ENCODE measurements at regions not wholly inside any gene's neighbourhood (a gene's known extent, or its start where the extent isn't known, plus 50 kb on each side); places are given as distances from the start of the nearest gene placed in this dataset.
A peak's percentile ranks its signal among the peaks of the same experiment; 100 is the strongest.

DNA sequence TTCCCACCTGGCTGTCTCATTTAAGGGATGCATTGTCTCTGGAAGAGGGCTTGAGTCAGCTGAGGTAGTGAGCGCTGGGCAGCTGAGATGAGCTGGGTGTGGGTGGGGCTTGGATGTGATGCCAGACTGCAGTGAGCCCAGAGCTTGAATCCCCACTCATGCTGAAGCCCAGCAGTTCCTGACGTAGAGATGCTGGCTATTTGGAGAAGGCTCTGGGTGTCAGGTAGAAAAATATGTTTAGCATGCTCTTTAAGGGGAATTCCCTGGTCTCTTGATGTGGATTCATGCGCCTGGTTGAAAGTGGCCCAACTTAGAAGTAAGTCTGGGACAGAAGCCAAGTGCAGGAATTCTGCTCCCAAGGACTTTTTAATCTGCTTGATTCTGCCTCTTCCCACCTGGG lies 241.5 kb upstream of the IGFBP3 start:
- peaks cover 0 to 5% (median 4%) of the 10 kb centered on the region in 5 donors for H3K4me1 ChIP-seq (ENCODE audit: control insufficient read depth in 5 of 5, insufficient read depth in 5 of 5, low read length in 5 of 5)
- H3K36me3 ChIP-seq (ENCODE audit: control insufficient read depth in 5 of 5, insufficient read depth in 5 of 5, low read length in 5 of 5), result no peaks in the 10 kb centered on the region
- no peak overlapping the region for H3K4me3 ChIP-seq (ENCODE audit: low read depth in 1 of 5, low read length in 5 of 5)
- H3K9me3 ChIP-seq (ENCODE audit: control insufficient read depth in 5 of 5, low read length in 5 of 5), result no peaks in the 10 kb centered on the region
- no peak overlapping the region for H3K27ac ChIP-seq (ENCODE audit: low read depth, low read length)
- H3K27me3 ChIP-seq (ENCODE audit: control insufficient read depth in 5 of 5, insufficient read depth in 4 of 5, low read length in 5 of 5), result no peaks in the 10 kb centered on the region
- no peak overlapping the region for H3K9ac ChIP-seq (ENCODE audit: low read length in 5 of 5)

DNA sequence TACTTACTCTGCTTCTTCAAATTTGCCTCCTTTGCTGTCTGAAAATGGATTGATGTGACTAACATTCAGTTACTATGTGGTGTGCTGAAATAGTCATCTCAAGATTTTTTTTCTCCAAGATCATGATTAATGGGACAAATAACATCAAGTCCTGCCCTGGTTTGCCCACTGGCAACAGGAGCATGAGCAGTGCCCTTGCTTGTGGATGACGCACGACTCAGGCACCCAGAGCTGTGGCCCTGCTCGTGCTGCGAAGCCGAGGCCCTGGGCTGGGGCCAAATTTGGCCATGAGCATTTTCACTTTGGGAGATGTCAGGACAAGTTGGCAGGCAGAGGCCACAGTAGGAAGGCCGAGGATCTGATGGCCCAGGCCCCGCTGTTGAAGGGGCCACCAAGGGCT lies 239.8 kb upstream of the IGFBP3 start:
- H3K9ac ChIP-seq (ENCODE audit: low read length in 5 of 5), result no peak overlapping the region
- H3K27me3 ChIP-seq (ENCODE audit: control insufficient read depth in 5 of 5, insufficient read depth in 4 of 5, low read length in 5 of 5), result no peaks in the 10 kb centered on the region
- peaks cover 3 to 22% (median 18%) of the 10 kb centered on the region in 5 donors for H3K4me1 ChIP-seq (ENCODE audit: control insufficient read depth in 5 of 5, insufficient read depth in 5 of 5, low read length in 5 of 5)
- H3K4me3 ChIP-seq (ENCODE audit: low read depth in 1 of 5, low read length in 5 of 5), result no peak overlapping the region
- no peaks in the 10 kb centered on the region for H3K9me3 ChIP-seq (ENCODE audit: control insufficient read depth in 5 of 5, low read length in 5 of 5)
- no peaks in the 10 kb centered on the region for H3K36me3 ChIP-seq (ENCODE audit: control insufficient read depth in 5 of 5, insufficient read depth in 5 of 5, low read length in 5 of 5)
- H3K27ac ChIP-seq (ENCODE audit: low read depth, low read length), result no peak overlapping the region

DNA sequence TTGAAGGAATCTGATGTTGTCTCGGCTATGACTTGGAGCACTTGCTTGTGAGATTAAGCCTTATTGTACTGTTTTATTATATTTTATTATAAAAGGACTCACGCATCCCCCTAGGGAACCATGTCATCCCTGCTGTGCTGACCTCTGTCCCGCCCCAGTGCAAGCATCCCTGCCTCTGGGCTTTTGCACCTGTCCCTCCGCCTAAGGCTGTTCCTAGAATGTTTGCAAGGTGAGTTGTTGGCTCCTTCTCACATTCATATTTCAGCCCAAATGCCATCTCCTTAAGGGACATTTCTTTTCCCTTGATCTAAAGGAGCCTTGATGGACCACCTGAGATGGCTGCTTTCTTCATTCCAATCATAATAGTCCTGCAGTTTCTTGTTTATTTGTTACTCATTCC lies 236.9 kb upstream of the IGFBP3 start:
- Histone ChIP-seq H3K4me3 (ENCODE audit: low read depth in 1 of 5, low read length in 5 of 5) (no peak overlapping the region), H3K27ac (ENCODE audit: low read depth, low read length) (no peak overlapping the region), H3K36me3 (ENCODE audit: control insufficient read depth in 5 of 5, insufficient read depth in 5 of 5, low read length in 5 of 5) (no peaks in the 10 kb centered on the region), H3K9ac (ENCODE audit: low read length in 5 of 5) (no peak overlapping the region), H3K9me3 (ENCODE audit: control insufficient read depth in 5 of 5, low read length in 5 of 5) (no peaks in the 10 kb centered on the region), H3K27me3 (ENCODE audit: control insufficient read depth in 5 of 5, insufficient read depth in 4 of 5, low read length in 5 of 5) (no peaks in the 10 kb centered on the region), H3K4me1 (ENCODE audit: control insufficient read depth in 5 of 5, insufficient read depth in 5 of 5, low read length in 5 of 5) (peaks cover 3 to 45% (median 39%) of the 10 kb centered on the region in 5 donors)

DNA sequence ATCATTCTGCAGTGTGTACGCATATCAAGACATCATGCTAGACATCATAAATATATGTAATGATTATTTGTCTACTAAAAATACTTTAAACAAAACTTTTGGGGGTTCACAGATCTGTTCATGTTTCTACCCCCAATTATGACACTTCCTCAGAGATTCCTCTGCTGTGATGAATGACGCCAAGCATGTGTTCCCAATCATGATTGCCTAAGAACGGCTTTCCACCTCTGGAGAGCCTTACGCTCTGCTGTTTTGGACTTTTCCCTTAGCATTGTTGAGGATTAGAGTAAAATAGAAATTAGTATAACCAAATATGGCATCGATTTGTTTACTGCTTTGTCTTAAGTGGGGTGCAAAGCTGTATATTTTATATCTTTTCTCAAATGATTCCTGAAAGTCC lies 236.3 kb upstream of the IGFBP3 start:
- H3K27me3 ChIP-seq (ENCODE audit: control insufficient read depth in 5 of 5, insufficient read depth in 4 of 5, low read length in 5 of 5), result no peaks in the 10 kb centered on the region
- H3K27ac ChIP-seq (ENCODE audit: low read depth, low read length), result no peak overlapping the region
- no peaks in the 10 kb centered on the region for H3K36me3 ChIP-seq (ENCODE audit: control insufficient read depth in 5 of 5, insufficient read depth in 5 of 5, low read length in 5 of 5)

DNA sequence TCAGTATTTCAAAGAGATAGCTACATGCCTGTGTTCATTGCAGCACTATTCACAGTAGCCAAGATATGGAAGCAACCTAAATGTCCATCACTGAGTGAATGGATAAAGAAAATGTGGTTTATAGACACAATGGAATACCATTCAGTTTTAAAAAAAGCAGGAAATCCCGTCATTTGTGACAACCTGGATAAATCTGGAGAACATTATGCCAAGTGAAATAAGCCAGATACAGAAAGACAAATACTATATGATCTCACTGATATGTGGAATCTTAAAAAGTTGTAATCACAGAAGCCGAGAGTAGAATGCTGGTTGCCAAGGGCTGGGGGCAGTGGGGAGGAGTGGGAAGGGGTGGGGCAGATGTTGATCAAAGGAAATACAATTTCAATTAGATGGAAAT lies 235.8 kb upstream of the IGFBP3 start:
- H3K27ac ChIP-seq (ENCODE audit: low read depth, low read length), result no peak overlapping the region
- H3K27me3 ChIP-seq (ENCODE audit: control insufficient read depth in 5 of 5, insufficient read depth in 4 of 5, low read length in 5 of 5), result no peaks in the 10 kb centered on the region

More for the DNA sequence above, 236.3 kb upstream of the IGFBP3 start:
- Histone ChIP-seq H3K9me3 (ENCODE audit: control insufficient read depth in 5 of 5, low read length in 5 of 5) (no peaks in the 10 kb centered on the region), H3K9ac (ENCODE audit: low read length in 5 of 5) (no peak overlapping the region), H3K4me1 (ENCODE audit: control insufficient read depth in 5 of 5, insufficient read depth in 5 of 5, low read length in 5 of 5) (peaks cover 3 to 45% (median 39%) of the 10 kb centered on the region in 5 donors), H3K4me3 (ENCODE audit: low read depth in 1 of 5, low read length in 5 of 5) (no peak overlapping the region)

DNA sequence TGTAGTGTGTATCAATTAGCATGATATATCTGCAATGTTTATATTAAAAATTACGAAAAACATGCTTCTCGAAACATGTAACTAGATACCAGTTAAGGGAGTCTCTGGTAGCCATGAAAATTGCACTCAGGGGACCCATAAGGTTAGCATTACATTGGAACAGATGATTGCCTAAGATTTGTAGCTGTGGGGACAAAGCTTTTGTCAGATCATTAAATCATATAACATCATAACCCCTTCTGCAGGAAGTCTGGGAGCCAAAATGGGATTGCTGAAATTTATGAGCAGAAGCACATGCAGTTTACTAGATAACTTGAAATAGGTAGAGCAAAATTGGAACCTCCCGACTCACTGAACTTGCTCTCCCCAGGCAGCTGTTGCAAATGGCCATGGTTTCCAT lies 235.0 kb upstream of the IGFBP3 start:
- no peaks in the 10 kb centered on the region for H3K9me3 ChIP-seq (ENCODE audit: control insufficient read depth in 5 of 5, low read length in 5 of 5)
- no peak overlapping the region for H3K27ac ChIP-seq (ENCODE audit: low read depth, low read length)
- H3K9ac ChIP-seq (ENCODE audit: low read length in 5 of 5), result no peak overlapping the region
- H3K4me1 ChIP-seq (ENCODE audit: control insufficient read depth in 5 of 5, insufficient read depth in 5 of 5, low read length in 5 of 5), result peaks cover 3 to 45% (median 39%) of the 10 kb centered on the region in 5 donors
- H3K4me3 ChIP-seq (ENCODE audit: low read depth in 1 of 5, low read length in 5 of 5), result no peak overlapping the region
- no peaks in the 10 kb centered on the region for H3K36me3 ChIP-seq (ENCODE audit: control insufficient read depth in 5 of 5, insufficient read depth in 5 of 5, low read length in 5 of 5)
- no peaks in the 10 kb centered on the region for H3K27me3 ChIP-seq (ENCODE audit: control insufficient read depth in 5 of 5, insufficient read depth in 4 of 5, low read length in 5 of 5)

More for the DNA sequence above, 235.8 kb upstream of the IGFBP3 start:
- Histone ChIP-seq H3K9ac (ENCODE audit: low read length in 5 of 5) (no peak overlapping the region), H3K36me3 (ENCODE audit: control insufficient read depth in 5 of 5, insufficient read depth in 5 of 5, low read length in 5 of 5) (no peaks in the 10 kb centered on the region), H3K9me3 (ENCODE audit: control insufficient read depth in 5 of 5, low read length in 5 of 5) (no peaks in the 10 kb centered on the region), H3K4me3 (ENCODE audit: low read depth in 1 of 5, low read length in 5 of 5) (no peak overlapping the region), H3K4me1 (ENCODE audit: control insufficient read depth in 5 of 5, insufficient read depth in 5 of 5, low read length in 5 of 5) (peaks cover 3 to 45% (median 39%) of the 10 kb centered on the region in 5 donors)

DNA sequence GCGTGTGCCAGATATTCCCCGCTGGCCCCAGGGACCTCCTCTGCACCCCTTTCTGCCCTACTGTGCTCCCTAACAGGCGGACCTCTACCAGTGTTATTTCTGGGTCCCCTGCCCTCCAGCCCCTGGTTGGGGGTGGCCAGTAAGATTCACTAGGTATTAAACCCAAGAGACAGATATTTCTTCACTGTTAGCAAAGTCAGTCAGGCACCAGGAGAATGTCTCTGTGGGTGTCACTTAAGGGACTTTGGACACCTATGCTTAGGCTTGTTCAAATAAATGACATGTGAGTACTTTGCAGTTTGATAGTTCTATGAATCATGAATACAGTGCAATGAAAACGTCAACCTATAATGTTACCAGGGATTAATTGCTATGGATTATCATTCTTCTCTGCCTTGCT lies 234.3 kb upstream of the IGFBP3 start:
- Histone ChIP-seq H3K4me1 (ENCODE audit: control insufficient read depth in 5 of 5, insufficient read depth in 5 of 5, low read length in 5 of 5) (peaks cover 3 to 45% (median 39%) of the 10 kb centered on the region in 5 donors), H3K36me3 (ENCODE audit: control insufficient read depth in 5 of 5, insufficient read depth in 5 of 5, low read length in 5 of 5) (no peaks in the 10 kb centered on the region), H3K9ac (ENCODE audit: low read length in 5 of 5) (no peak overlapping the region), H3K27me3 (ENCODE audit: control insufficient read depth in 5 of 5, insufficient read depth in 4 of 5, low read length in 5 of 5) (no peaks in the 10 kb centered on the region), H3K4me3 (ENCODE audit: low read depth in 1 of 5, low read length in 5 of 5) (no peak overlapping the region), H3K27ac (ENCODE audit: low read depth, low read length) (no peak overlapping the region), H3K9me3 (ENCODE audit: control insufficient read depth in 5 of 5, low read length in 5 of 5) (no peaks in the 10 kb centered on the region)

DNA sequence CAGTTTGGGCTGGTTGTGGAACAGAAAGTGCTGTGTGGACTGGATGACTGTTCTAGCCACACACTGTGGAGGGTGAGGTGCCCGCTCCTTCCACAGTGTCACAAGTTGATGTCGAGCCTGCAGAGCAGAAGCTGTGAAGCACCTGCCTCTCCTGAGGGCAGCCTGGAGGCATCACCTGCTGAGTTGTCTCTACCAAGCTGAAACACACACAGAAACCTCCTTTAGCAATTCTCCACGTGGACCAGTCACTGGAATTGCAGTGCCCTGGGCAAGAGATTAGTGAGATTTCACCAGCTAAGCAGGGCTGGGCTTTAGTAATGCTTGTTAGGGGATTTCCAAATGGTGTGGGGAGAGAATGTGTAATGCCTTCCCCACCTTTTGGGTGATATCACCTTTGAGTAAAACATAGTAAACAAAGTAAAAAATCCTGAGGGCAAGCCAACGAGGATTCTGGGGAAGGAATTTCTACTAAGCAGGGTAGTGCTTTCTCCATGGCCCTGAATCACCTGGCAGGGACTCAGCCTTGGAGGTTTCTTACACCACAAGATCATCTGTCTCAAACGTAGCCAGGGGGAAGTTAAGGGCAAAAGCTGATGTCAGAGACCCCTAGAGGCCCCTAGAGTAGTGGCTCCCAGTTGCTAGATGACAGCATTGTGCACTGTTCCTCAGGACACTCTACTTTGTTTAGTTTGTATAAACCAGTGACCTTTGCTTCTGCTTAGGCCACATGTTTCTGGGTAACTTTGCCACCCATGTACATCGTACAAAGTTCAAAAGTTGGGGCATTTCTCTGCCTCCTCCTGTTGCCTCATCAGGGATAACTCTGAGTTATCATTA lies 233.1 kb upstream of the IGFBP3 start:
- Histone ChIP-seq H3K4me1 (ENCODE audit: control insufficient read depth in 5 of 5, insufficient read depth in 5 of 5, low read length in 5 of 5) (peaks cover 3 to 45% (median 39%) of the 10 kb centered on the region in 5 donors), H3K9ac (ENCODE audit: low read length in 5 of 5) (no peak overlapping the region), H3K4me3 (ENCODE audit: low read depth in 1 of 5, low read length in 5 of 5) (no peak overlapping the region), H3K27me3 (ENCODE audit: control insufficient read depth in 5 of 5, insufficient read depth in 4 of 5, low read length in 5 of 5) (no peaks in the 10 kb centered on the region), H3K36me3 (ENCODE audit: control insufficient read depth in 5 of 5, insufficient read depth in 5 of 5, low read length in 5 of 5) (no peaks in the 10 kb centered on the region), H3K9me3 (ENCODE audit: control insufficient read depth in 5 of 5, low read length in 5 of 5) (no peaks in the 10 kb centered on the region), H3K27ac (ENCODE audit: low read depth, low read length) (peak overlapping the region; percentile 7)

DNA sequence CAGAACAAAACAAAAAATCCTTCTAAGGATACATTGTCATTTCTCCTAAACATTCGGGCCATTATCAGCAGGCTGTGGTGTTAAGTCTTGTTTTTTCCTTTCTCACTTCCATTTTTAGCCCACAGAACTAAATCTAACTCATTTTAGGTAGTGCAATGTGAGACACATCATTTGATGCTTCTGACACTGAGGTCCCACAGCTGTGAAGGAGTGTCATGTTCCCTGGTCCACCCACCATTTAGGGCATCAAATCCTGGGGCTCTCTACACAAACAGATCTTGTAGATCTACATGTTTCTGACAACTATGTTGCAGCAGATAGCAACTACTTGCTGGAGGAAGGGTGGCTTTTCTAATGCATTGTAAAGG lies 232.5 kb upstream of the IGFBP3 start:
- no peaks in the 10 kb centered on the region for H3K27me3 ChIP-seq (ENCODE audit: control insufficient read depth in 5 of 5, insufficient read depth in 4 of 5, low read length in 5 of 5)
- no peak overlapping the region for H3K4me3 ChIP-seq (ENCODE audit: low read depth in 1 of 5, low read length in 5 of 5)
- peaks cover 3 to 45% (median 39%) of the 10 kb centered on the region in 5 donors for H3K4me1 ChIP-seq (ENCODE audit: control insufficient read depth in 5 of 5, insufficient read depth in 5 of 5, low read length in 5 of 5)
- no peak overlapping the region for H3K9ac ChIP-seq (ENCODE audit: low read length in 5 of 5)
- no peaks in the 10 kb centered on the region for H3K36me3 ChIP-seq (ENCODE audit: control insufficient read depth in 5 of 5, insufficient read depth in 5 of 5, low read length in 5 of 5)
- no peaks in the 10 kb centered on the region for H3K9me3 ChIP-seq (ENCODE audit: control insufficient read depth in 5 of 5, low read length in 5 of 5)
- no peak overlapping the region for H3K27ac ChIP-seq (ENCODE audit: low read depth, low read length)

DNA sequence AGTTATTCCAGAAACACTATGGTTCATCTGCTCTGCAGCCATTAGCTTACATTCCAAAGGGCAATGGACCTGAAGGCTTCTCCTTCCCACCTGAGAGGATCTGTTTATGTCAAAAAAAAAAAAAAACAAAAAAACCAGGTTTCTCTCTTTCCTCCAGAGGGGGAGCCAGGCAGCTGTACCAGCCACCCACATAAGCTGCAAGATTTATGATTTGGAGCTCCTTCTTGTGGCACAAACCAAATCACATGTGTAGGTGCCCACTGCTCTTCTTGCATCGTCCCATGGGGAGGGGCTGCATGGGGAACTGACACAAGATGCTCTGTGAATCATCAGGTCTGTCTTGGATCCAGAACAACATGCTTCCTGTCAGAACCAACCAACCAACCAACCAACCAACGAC lies 231.6 kb upstream of the IGFBP3 start:
- H3K4me3 ChIP-seq (ENCODE audit: low read depth in 1 of 5, low read length in 5 of 5), result no peak overlapping the region
- H3K9me3 ChIP-seq (ENCODE audit: control insufficient read depth in 5 of 5, low read length in 5 of 5), result no peaks in the 10 kb centered on the region
- H3K9ac ChIP-seq (ENCODE audit: low read length in 5 of 5), result no peak overlapping the region
- H3K27me3 ChIP-seq (ENCODE audit: control insufficient read depth in 5 of 5, insufficient read depth in 4 of 5, low read length in 5 of 5), result no peaks in the 10 kb centered on the region
- H3K4me1 ChIP-seq (ENCODE audit: control insufficient read depth in 5 of 5, insufficient read depth in 5 of 5, low read length in 5 of 5), result peaks cover 3 to 41% (median 35%) of the 10 kb centered on the region in 5 donors
- H3K36me3 ChIP-seq (ENCODE audit: control insufficient read depth in 5 of 5, insufficient read depth in 5 of 5, low read length in 5 of 5), result no peaks in the 10 kb centered on the region
- no peak overlapping the region for H3K27ac ChIP-seq (ENCODE audit: low read depth, low read length)
